Keratinocyte (primary cell): ENCODE measurements at regions not wholly inside any gene's neighbourhood (a gene's known extent, or its start where the extent isn't known, plus 50 kb on each side); places are given as distances from the start of the nearest gene placed in this dataset.

Experiments
- DNase-seq: peaks from one replicate; pipeline ENCODE4 v3.0.0-alpha.2; 2011; ENCODE audit warnings: low read depth, missing footprints, low spot score
- FAIRE-seq: peaks from 2 replicates; lab custom pipeline; 2011; peaks lifted over from hg19 to GRCh38; lab: Jason Lieb, UNC
- H2AFZ ChIP-seq: 2 replicates; pipeline ENCODE4 v1.6.0; 2012; ENCODE audit warnings: low read length, control low read depth, inconsistent platforms; ENCODE audit not compliant: control insufficient read depth
- H3K27ac ChIP-seq: 2 replicates; pipeline ENCODE4 v1.5.1; 2011; ENCODE audit warnings: low read length; ENCODE audit not compliant: control insufficient read depth, insufficient read depth
- H3K27me3 ChIP-seq: 3 replicates; pipeline ENCODE4 v1.6.0; 2011; ENCODE audit warnings: low read length; ENCODE audit not compliant: control insufficient read depth, insufficient read depth; ENCODE audit errors: extremely low read depth
- H3K36me3 ChIP-seq, 2 experiments: 2 replicates in 1 of 2; 3 replicates in 1 of 2; pipeline ENCODE4 v1.5.1; 2011; ENCODE audit warnings: low read length in 2 of 2, mild to moderate bottlenecking in 1 of 2; ENCODE audit not compliant: control insufficient read depth in 2 of 2, insufficient read depth in 2 of 2; ENCODE audit errors: extremely low read depth in 1 of 2
- H3K4me1 ChIP-seq: 3 replicates; pipeline ENCODE4 v1.5.1; 2011; ENCODE audit warnings: low read length; ENCODE audit not compliant: control insufficient read depth, insufficient read depth; ENCODE audit errors: extremely low read depth
- H3K4me2 ChIP-seq: 3 replicates; pipeline ENCODE4 v1.6.0; 2011; ENCODE audit warnings: low read depth, low read length; ENCODE audit not compliant: control insufficient read depth, insufficient read depth; ENCODE audit errors: extremely low read depth
- H3K4me3 ChIP-seq, 3 experiments: fragments of 200-600 bp in 1 of 3; sonication (generic) in 1 of 3; 2 replicates in 2 of 3; 3 replicates in 1 of 3; pipeline ENCODE4 v1.5.1; 2011 to 2016; ENCODE audit warnings: low read length in 3 of 3, mild to moderate bottlenecking in 3 of 3, control low read depth in 2 of 3, inconsistent platforms in 1 of 3, low read depth in 1 of 3, mixed read lengths in 1 of 3, mixed run types in 1 of 3, moderate library complexity in 1 of 3; ENCODE audit not compliant: control insufficient read depth in 2 of 3, insufficient read depth in 2 of 3; ENCODE audit errors: extremely low read depth in 1 of 3
- H3K79me2 ChIP-seq: 2 replicates; pipeline ENCODE4 v1.6.0; 2012; ENCODE audit warnings: low read length; ENCODE audit not compliant: control insufficient read depth, insufficient read depth
- H3K9ac ChIP-seq: 3 replicates; pipeline ENCODE4 v1.6.0; 2011; ENCODE audit warnings: low read length; ENCODE audit not compliant: control insufficient read depth, insufficient read depth; ENCODE audit errors: extremely low read depth
- H3K9me1 ChIP-seq: 3 replicates; pipeline ENCODE4 v1.6.0; 2011; ENCODE audit warnings: low read length; ENCODE audit not compliant: control insufficient read depth, insufficient read depth; ENCODE audit errors: extremely low read depth
- H3K9me3 ChIP-seq: 2 replicates; pipeline ENCODE4 v1.5.1; 2012; ENCODE audit warnings: low read depth, low read length; ENCODE audit not compliant: control insufficient read depth
- H4K20me1 ChIP-seq: 3 replicates; pipeline ENCODE4 v1.6.0; 2011; ENCODE audit warnings: low read length; ENCODE audit not compliant: control insufficient read depth, insufficient read depth; ENCODE audit errors: extremely low read depth
- CTCF ChIP-seq, 3 experiments: IDR thresholded peaks in 1 of 3; conservative IDR thresholded peaks in 1 of 3; optimal IDR thresholded peaks in 1 of 3; 2 replicates in 2 of 3; 3 replicates in 1 of 3; pipeline versions ENCODE3 to v1.5.1; 2011; ENCODE audit warnings: low read length in 3 of 3, mild to moderate bottlenecking in 3 of 3, moderate library complexity in 2 of 3, control low read depth in 1 of 3, inconsistent platforms in 1 of 3; ENCODE audit not compliant: insufficient read depth in 2 of 3; ENCODE audit errors: extremely low read depth in 1 of 3
- EZH2 ChIP-seq: IDR thresholded peaks from one replicate; pipeline ENCODE4 v1.6.1; 2012; ENCODE audit warnings: inconsistent platforms, mild to moderate bottlenecking, low read length, moderate library complexity
- dilution Hi-C: fragments of 300-500 bp; cut with MboI; formaldehyde crosslinking; loops from one replicate; pipeline ENCODE4 v1.7.0; 2020; ENCODE audit warnings: low sequenced_read_pairs; ENCODE audit not compliant: extremely low pct_ligation_motif_present

- no peak for FAIRE-seq
- no peak for TF ChIP-seq CTCF (optimal IDR thresholded peaks at IDR 0.05 in 1 of 3, IDR thresholded peaks at IDR 0.05 in 1 of 3, conservative IDR thresholded peaks at IDR 0.05 in 1 of 3; ENCODE audit: extremely low read depth in 1 of 3, insufficient read depth in 2 of 3, low read length in 3 of 3)
- no peak for TF ChIP-seq EZH2
- Histone ChIP-seq H3K4me2 (no peak overlapping the region), H3K4me3 (no peak overlapping the region), H3K9me3 (no peaks in the 10 kb centered on the region), H3K27ac (no peak overlapping the region), H3K79me2 (no peaks in the 10 kb centered on the region), H3K36me3 (peaks cover 0 to 2% of the 10 kb centered on the region in 2 experiments), H4K20me1 (no peaks in the 10 kb centered on the region), H3K4me1 (no peaks in the 10 kb centered on the region), H3K9ac (no peak overlapping the region), H3K9me1 (no peaks in the 10 kb centered on the region), H2AFZ (no peak overlapping the region), H3K27me3 (peaks cover 28% of the 10 kb centered on the region)
- dilution Hi-C loops, result no loop called here
- no peak for DNase-seq
Measured at GRCh38 chr11:71112454-71112853, 139.9 kb downstream of the SHANK2 start.

GRCh38 chr11:71109586-71109985, 142.8 kb downstream of the SHANK2 start:
- no peaks in the 10 kb centered on the region for H4K20me1 ChIP-seq
- no peaks in the 10 kb centered on the region for H3K9me3 ChIP-seq
- no peaks in the 10 kb centered on the region for H3K9me1 ChIP-seq
- H3K36me3 ChIP-seq, result peaks cover 0 to 2% of the 10 kb centered on the region in 2 experiments
- peaks cover 24% of the 10 kb centered on the region for H3K27me3 ChIP-seq
- H3K9ac ChIP-seq, result no peak overlapping the region
- no peak for DNase-seq
- no peaks in the 10 kb centered on the region for H3K79me2 ChIP-seq
- dilution Hi-C loops, result no loop called here
- no peak overlapping the region for H2AFZ ChIP-seq
- no peaks in the 10 kb centered on the region for H3K4me1 ChIP-seq
- no peak for FAIRE-seq
- H3K4me3 ChIP-seq, result no peak overlapping the region
- no peak overlapping the region for H3K4me2 ChIP-seq
- no peak for TF ChIP-seq EZH2
- no peak for TF ChIP-seq CTCF (optimal IDR thresholded peaks at IDR 0.05 in 1 of 3, IDR thresholded peaks at IDR 0.05 in 1 of 3, conservative IDR thresholded peaks at IDR 0.05 in 1 of 3; ENCODE audit: extremely low read depth in 1 of 3, insufficient read depth in 2 of 3, low read length in 3 of 3)
- H3K27ac ChIP-seq, result no peak overlapping the region
